Cardiac muscle cell (in vitro differentiated cells and primary cell): ENCODE measurements at regions not wholly inside any gene's neighbourhood (a gene's known extent, or its start where the extent isn't known, plus 50 kb on each side); places are given as distances from the start of the nearest gene placed in this dataset.

Experiments used
- DNase-seq, 2 donors: peaks; one replicate each; pipeline versions ENCODE4 v3.0.0 to v3.0.0-alpha.2; 2010 to 2017; ENCODE audit warnings: low read depth in 1 of 2, low spot score in 1 of 2
- H3K27ac ChIP-seq: fragments of 200-600 bp; sonication (generic); 2 replicates; pipeline ENCODE4 v1.5.1; 2016
- H3K27me3 ChIP-seq: fragments of 200-600 bp; sonication (generic); 2 replicates; pipeline ENCODE4 v1.6.0; 2016; ENCODE audit warnings: control low read depth
- H3K36me3 ChIP-seq: fragments of 200-600 bp; sonication (generic); 2 replicates; pipeline ENCODE4 v1.5.1; 2016; ENCODE audit warnings: control low read depth
- H3K4me1 ChIP-seq: fragments of 200-600 bp; sonication (generic); 2 replicates; pipeline ENCODE4 v1.8.1; 2017; ENCODE audit warnings: low read depth, mild to moderate bottlenecking, mixed run types
- H3K4me3 ChIP-seq: fragments of 200-600 bp; sonication (generic); 2 replicates; pipeline ENCODE4 v1.5.1; 2016; ENCODE audit warnings: mild to moderate bottlenecking
- H3K9me3 ChIP-seq: fragments of 200-600 bp; sonication (generic); 2 replicates; pipeline ENCODE4 v1.5.1; 2017; ENCODE audit warnings: low read depth, mild to moderate bottlenecking, control low read depth
- CTCF ChIP-seq: IDR thresholded peaks from 2 replicates; pipeline ENCODE4 v1.5.1; 2012; ENCODE audit warnings: low read depth, mild to moderate bottlenecking, low read length

GRCh38 chr11:119985551-119985950 lies 152.4 kb downstream of the TRIM29 start:
- H3K4me3 ChIP-seq = no peak overlapping the region
- H3K4me1 ChIP-seq = peaks cover 14% of the 10 kb centered on the region
- DNase-seq = no peak
- H3K27me3 ChIP-seq = no peaks in the 10 kb centered on the region
- no peak overlapping the region for H3K27ac ChIP-seq
- H3K36me3 ChIP-seq = no peaks in the 10 kb centered on the region
- no peaks in the 10 kb centered on the region for H3K9me3 ChIP-seq
- no peak for TF ChIP-seq CTCF

DNA sequence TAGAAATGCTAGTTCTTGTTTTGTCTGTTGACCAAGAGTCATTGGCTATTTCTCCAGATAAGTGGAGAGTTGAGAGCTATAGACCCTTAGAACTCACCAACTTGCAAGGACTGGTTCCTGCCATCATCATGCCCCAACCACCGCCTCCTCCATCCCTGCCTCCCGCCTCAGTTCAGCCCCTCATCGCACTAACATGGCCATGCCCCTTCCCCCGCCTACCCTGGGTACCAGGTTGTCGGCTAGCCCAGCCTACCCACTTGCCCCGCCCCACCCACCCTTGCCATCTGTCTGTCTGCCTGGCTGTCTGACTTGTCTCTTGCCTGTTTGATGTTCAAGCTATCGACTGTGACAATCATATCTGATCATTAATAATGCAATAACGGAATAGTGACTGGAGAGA lies 154.1 kb downstream of the TRIM29 start:
- H3K27ac ChIP-seq = no peak overlapping the region
- no peaks in the 10 kb centered on the region for H3K27me3 ChIP-seq
- no peaks in the 10 kb centered on the region for H3K9me3 ChIP-seq
- DNase-seq = no peak
- H3K4me1 ChIP-seq = peaks cover 9% of the 10 kb centered on the region
- H3K4me3 ChIP-seq = no peak overlapping the region
- no peak for TF ChIP-seq CTCF
- H3K36me3 ChIP-seq = no peaks in the 10 kb centered on the region

DNA sequence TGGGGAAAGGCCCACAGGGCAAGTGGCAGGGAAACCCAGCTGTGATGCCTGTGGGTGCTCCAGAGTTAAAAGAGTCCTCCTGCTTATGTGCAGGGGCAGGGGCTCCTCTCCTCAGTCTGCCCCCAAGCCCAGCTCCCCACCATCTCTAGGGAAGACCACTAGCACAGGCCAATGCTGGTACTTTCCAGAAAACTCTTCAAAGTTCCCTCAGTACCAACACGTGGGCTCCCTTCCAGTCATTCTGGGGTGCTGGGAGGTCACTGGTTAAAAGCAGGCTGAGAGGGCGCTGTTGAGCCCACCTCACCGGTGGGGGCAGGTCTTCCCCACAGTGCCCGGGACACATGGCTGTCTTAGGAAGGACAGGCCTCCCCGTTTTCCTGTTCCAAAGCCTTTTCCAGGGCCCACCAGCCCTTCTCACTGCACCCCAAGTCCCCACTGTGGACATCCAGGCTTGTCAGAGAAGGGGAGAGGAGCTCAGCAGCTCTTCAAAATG lies 154.6 kb downstream of the TRIM29 start:
- no peak overlapping the region for H3K4me3 ChIP-seq
- H3K9me3 ChIP-seq = no peaks in the 10 kb centered on the region
- H3K27ac ChIP-seq = no peak overlapping the region
- no peaks in the 10 kb centered on the region for H3K36me3 ChIP-seq
- DNase-seq = no peak
- H3K27me3 ChIP-seq = no peaks in the 10 kb centered on the region
- TF ChIP-seq CTCF = no peak
- H3K4me1 ChIP-seq = peaks cover 4% of the 10 kb centered on the region

DNA sequence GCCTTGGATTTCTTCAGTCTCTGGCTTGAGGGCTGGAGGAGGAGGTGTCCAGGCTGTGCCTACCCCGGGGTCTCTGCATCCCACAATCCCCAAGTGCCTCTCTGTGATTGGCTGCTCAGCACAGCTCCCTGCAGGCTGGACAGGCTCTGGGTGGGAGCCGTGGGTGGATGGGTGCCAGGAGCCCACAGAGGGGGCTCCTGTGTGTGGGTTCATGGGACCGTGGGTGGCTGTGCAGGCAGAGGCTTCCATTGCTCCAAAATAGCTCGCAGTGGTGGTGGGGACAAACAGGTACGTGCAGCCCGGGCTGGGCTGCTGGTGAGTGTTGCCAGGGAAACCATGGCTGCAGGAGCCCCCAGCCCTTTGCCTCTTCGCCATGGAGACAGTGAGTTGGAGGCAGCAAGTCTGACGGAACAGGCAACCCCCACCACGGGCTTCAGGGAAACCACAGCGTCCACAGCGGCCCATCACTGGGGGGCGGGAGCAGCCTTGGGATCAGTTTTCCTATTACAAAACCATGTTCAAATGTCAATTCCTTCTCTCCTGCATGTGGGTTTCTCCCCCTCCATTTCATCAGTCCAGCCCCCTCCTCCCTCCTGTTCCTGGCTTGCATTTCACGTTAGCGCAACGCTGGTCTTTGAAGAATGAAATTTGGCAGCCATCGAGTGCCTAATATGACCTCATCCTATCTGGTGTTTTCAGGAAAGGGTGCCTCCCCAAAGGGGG lies 155.2 kb downstream of the TRIM29 start:
- H3K36me3 ChIP-seq = no peaks in the 10 kb centered on the region
- no peaks in the 10 kb centered on the region for H3K9me3 ChIP-seq
- no peak overlapping the region for H3K27ac ChIP-seq
- no peaks in the 10 kb centered on the region for H3K27me3 ChIP-seq
- no peak for TF ChIP-seq CTCF
- peak in 1 of 2 donors; percentile 55 for DNase-seq
- peaks cover under 1% of the 10 kb centered on the region for H3K4me1 ChIP-seq
- H3K4me3 ChIP-seq = no peak overlapping the region

DNA sequence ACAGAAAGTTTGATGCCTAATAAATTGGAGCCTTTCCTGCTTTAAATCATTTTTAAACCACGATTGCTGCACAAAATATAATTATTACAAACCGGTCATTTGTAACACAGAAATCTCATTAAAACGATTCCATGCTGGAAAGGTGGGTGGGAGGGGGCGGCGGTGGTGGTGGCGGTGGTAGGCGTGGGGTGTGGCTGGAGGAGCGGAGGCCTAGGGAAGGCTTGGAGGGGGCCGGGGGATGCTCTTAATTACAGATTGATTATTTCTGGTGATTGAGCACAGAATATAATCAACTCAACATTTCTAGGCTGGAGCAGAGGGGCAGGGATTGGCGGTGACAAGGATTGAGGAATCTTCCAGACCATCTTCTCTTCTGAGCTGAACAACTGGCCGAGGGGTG lies 157.5 kb downstream of the TRIM29 start:
- no peak for TF ChIP-seq CTCF
- Histone ChIP-seq H3K27me3 (no peaks in the 10 kb centered on the region), H3K4me3 (no peak overlapping the region), H3K36me3 (no peaks in the 10 kb centered on the region), H3K27ac (no peak overlapping the region), H3K9me3 (no peaks in the 10 kb centered on the region), H3K4me1 (peaks cover 13% of the 10 kb centered on the region)
- DNase-seq = no peak

GRCh38 chr11:119979701-119980100 lies 158.2 kb downstream of the TRIM29 start:
- Histone ChIP-seq H3K4me3 (no peak overlapping the region), H3K27ac (no peak overlapping the region), H3K27me3 (no peaks in the 10 kb centered on the region), H3K9me3 (no peaks in the 10 kb centered on the region), H3K36me3 (no peaks in the 10 kb centered on the region), H3K4me1 (peaks cover 18% of the 10 kb centered on the region)
- TF ChIP-seq CTCF = no peak
- no peak for DNase-seq
